ENCODE measurements at regions not wholly inside any gene's neighbourhood (a gene's known extent, or its start where the extent isn't known, plus 50 kb on each side); places are given as distances from the start of the nearest gene placed in this dataset.

GRCh38 chr9:91061506-91061905 is 259.9 kb downstream of the SYK start:
- no peak for TF ChIP-seq CTCF (IDR thresholded peaks at IDR 0.05)
- ATAC-seq: no peak
- intact Hi-C loops (cut with DNase I): no loop called here
- H3K27ac ChIP-seq: peak overlapping the region; percentile 43
- DNase-seq: no peak
- no peaks in the 10 kb centered on the region for H3K36me3 ChIP-seq (ENCODE audit: insufficient read depth in 1 of 2, low read depth in 1 of 2)
- no peaks in the 10 kb centered on the region for H3K27me3 ChIP-seq (ENCODE audit: insufficient read depth in 3 of 3, low read length in 2 of 3)
- WGBS, 3 donors: 83 to 98% (median 88%) methylated on average over 2 of the region's 2 CpGs
- no peaks in the 10 kb centered on the region for H3K9me3 ChIP-seq
- no peak overlapping the region for H3K4me3 ChIP-seq
- H3K4me1 ChIP-seq: peaks cover 32% of the 10 kb centered on the region

- DNase-seq (no peak), ATAC-seq (peak; percentile 66 to 93 (median 78))
- Histone ChIP-seq H3K27ac (peak overlapping the region; percentile 64), H3K36me3 (ENCODE audit: insufficient read depth in 1 of 2, low read depth in 1 of 2) (no peaks in the 10 kb centered on the region), H3K9me3 (no peaks in the 10 kb centered on the region), H3K4me1 (peaks cover 32% of the 10 kb centered on the region), H3K27me3 (ENCODE audit: insufficient read depth in 3 of 3, low read length in 2 of 3) (no peaks in the 10 kb centered on the region), H3K4me3 (no peak overlapping the region)
- 31 to 45% (median 34%) methylated on average over 2 of the region's 2 CpGs for WGBS, 3 donors
- intact Hi-C loops (cut with DNase I): no loop called here
- no peak for TF ChIP-seq CTCF (IDR thresholded peaks at IDR 0.05)
These were observed 260.7 kb downstream of the SYK start for GRCh38 chr9:91062281-91062680.

- DNase-seq: no peak
- H3K9me3 ChIP-seq: no peaks in the 10 kb centered on the region
- ATAC-seq: peak in 3 of 4 donors; percentile 7 to 23 (median 14)
- no peak for TF ChIP-seq CTCF (IDR thresholded peaks at IDR 0.05)
- H3K27me3 ChIP-seq (ENCODE audit: insufficient read depth in 3 of 3, low read length in 2 of 3): no peaks in the 10 kb centered on the region
- H3K4me3 ChIP-seq: no peak overlapping the region
- H3K27ac ChIP-seq: peak overlapping the region; percentile 64
- intact Hi-C loops (cut with DNase I): no loop called here
- peaks cover 32% of the 10 kb centered on the region for H3K4me1 ChIP-seq
- no peaks in the 10 kb centered on the region for H3K36me3 ChIP-seq (ENCODE audit: insufficient read depth in 1 of 2, low read depth in 1 of 2)
- 47 to 75% (median 52%) methylated on average over 11 of the region's 11 CpGs for WGBS, 3 donors
These were observed 261.9 kb downstream of the SYK start for GRCh38 chr9:91063471-91063870.

- intact Hi-C loops (cut with DNase I): no loop called here
- H3K27me3 ChIP-seq (ENCODE audit: insufficient read depth in 3 of 3, low read length in 2 of 3): no peaks in the 10 kb centered on the region
- no peak overlapping the region for H3K4me3 ChIP-seq
- no peak overlapping the region for H3K27ac ChIP-seq
- H3K36me3 ChIP-seq (ENCODE audit: insufficient read depth in 1 of 2, low read depth in 1 of 2): no peaks in the 10 kb centered on the region
- TF ChIP-seq CTCF (IDR thresholded peaks at IDR 0.05): no peak
- 72 to 88% (median 85%) methylated on average over 5 of the region's 5 CpGs for WGBS, 3 donors
- ATAC-seq (no peak), DNase-seq (no peak)
- H3K9me3 ChIP-seq: no peaks in the 10 kb centered on the region
- peaks cover 30% of the 10 kb centered on the region for H3K4me1 ChIP-seq
These were observed 263.8 kb downstream of the SYK start for GRCh38 chr9:91065231-91066041.

- H3K4me1 ChIP-seq: peaks cover 24% of the 10 kb centered on the region
- DNase-seq: no peak
- no peaks in the 10 kb centered on the region for H3K36me3 ChIP-seq (ENCODE audit: insufficient read depth in 1 of 2, low read depth in 1 of 2)
- TF ChIP-seq CTCF (IDR thresholded peaks at IDR 0.05): no peak
- intact Hi-C loops (cut with DNase I): no loop called here
- H3K27ac ChIP-seq: no peak overlapping the region
- ATAC-seq: no peak
- no peak overlapping the region for H3K4me3 ChIP-seq
- WGBS, 3 donors: 79 to 91% (median 80%) methylated on average over 7 of the region's 7 CpGs
- no peaks in the 10 kb centered on the region for H3K27me3 ChIP-seq (ENCODE audit: insufficient read depth in 3 of 3, low read length in 2 of 3)
- no peaks in the 10 kb centered on the region for H3K9me3 ChIP-seq
These were observed 264.4 kb downstream of the SYK start for GRCh38 chr9:91066042-91066415.
